ENCODE measurements at regions not wholly inside any gene's neighbourhood (a gene's known extent, or its start where the extent isn't known, plus 50 kb on each side); places are given as distances from the start of the nearest gene placed in this dataset.

DNA sequence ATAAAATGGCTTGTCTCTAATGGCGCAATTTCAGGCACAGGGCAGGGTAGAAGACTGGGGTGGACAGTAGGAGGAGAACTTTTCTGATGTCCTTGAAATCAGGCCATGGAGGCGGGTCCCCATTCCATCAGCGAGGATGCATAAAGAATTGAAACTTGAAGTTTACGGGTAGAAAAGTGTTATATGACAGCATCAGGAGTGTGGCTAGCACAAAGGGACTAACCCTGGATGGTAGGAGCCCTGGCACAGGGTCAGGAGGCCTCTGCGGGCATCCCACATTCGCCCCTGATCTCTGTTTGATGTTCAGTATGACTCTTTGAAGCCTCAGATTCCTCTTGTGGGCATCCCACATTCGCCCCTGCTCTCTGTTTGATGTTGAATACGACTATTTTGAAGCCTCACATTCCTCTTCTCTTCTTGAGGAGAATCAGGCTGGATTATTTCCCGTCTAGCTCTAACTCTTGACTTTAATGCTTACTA is 94.8 kb upstream of the ADRA1B start:
- TF ChIP-seq, protein P1, sequence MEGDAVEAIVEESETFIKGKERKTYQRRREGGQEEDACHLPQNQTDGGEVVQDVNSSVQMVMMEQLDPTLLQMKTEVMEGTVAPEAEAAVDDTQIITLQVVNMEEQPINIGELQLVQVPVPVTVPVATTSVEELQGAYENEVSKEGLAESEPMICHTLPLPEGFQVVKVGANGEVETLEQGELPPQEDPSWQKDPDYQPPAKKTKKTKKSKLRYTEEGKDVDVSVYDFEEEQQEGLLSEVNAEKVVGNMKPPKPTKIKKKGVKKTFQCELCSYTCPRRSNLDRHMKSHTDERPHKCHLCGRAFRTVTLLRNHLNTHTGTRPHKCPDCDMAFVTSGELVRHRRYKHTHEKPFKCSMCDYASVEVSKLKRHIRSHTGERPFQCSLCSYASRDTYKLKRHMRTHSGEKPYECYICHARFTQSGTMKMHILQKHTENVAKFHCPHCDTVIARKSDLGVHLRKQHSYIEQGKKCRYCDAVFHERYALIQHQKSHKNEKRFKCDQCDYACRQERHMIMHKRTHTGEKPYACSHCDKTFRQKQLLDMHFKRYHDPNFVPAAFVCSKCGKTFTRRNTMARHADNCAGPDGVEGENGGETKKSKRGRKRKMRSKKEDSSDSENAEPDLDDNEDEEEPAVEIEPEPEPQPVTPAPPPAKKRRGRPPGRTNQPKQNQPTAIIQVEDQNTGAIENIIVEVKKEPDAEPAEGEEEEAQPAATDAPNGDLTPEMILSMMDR (IDR thresholded peaks at IDR 0.05), result no peak
- no peak for TF ChIP-seq POLR2A (IDR thresholded peaks at IDR 0.05)
